Epithelial cell of prostate (primary cell): ENCODE measurements at regions not wholly inside any gene's neighbourhood (a gene's known extent, or its start where the extent isn't known, plus 50 kb on each side); places are given as distances from the start of the nearest gene placed in this dataset.

Experiments used
- DNase-seq: peaks from one replicate; pipeline ENCODE4 v3.0.0-alpha.2; 2011; ENCODE audit warnings: low read depth, low spot score
- H3K27ac ChIP-seq: fragments of 450-650 bp; 2 replicates; pipeline ENCODE4 v1.5.1; 2017; ENCODE audit warnings: mild to moderate bottlenecking

- H3K27ac ChIP-seq: no peak overlapping the region
- no peak for DNase-seq
Measured at GRCh38 chr10:89875557-89875956, 174.2 kb downstream of the KIF20B start.

GRCh38 chr10:89879121-89879520 is 177.7 kb downstream of the KIF20B start:
- no peak overlapping the region for H3K27ac ChIP-seq
- DNase-seq: no peak

GRCh38 chr10:89887406-89887805 is 186.0 kb downstream of the KIF20B start:
- DNase-seq: no peak
- no peak overlapping the region for H3K27ac ChIP-seq

GRCh38 chr10:89887830-89888229 is 186.4 kb downstream of the KIF20B start:
- no peak overlapping the region for H3K27ac ChIP-seq
- no peak for DNase-seq

GRCh38 chr10:89888321-89889070 is 187.1 kb downstream of the KIF20B start:
- H3K27ac ChIP-seq: no peak overlapping the region

GRCh38 chr10:89889606-89890005 is 188.2 kb downstream of the KIF20B start:
- H3K27ac ChIP-seq: no peak overlapping the region
- no peak for DNase-seq

More at GRCh38 chr10:89888321-89889070, 187.1 kb downstream of the KIF20B start:
- no peak for DNase-seq

- H3K27ac ChIP-seq: no peak overlapping the region
- no peak for DNase-seq
Measured at GRCh38 chr10:89891006-89891535, 189.7 kb downstream of the KIF20B start.

GRCh38 chr10:89894051-89894450 is 192.7 kb downstream of the KIF20B start:
- H3K27ac ChIP-seq: no peak overlapping the region
- no peak for DNase-seq

- no peak for DNase-seq
Measured at GRCh38 chr10:89900554-89900953, 199.2 kb downstream of the KIF20B start.

GRCh38 chr10:89901895-89902294 is 200.5 kb downstream of the KIF20B start:
- H3K27ac ChIP-seq: no peak overlapping the region

More at GRCh38 chr10:89900554-89900953, 199.2 kb downstream of the KIF20B start:
- H3K27ac ChIP-seq: no peak overlapping the region

GRCh38 chr10:89904755-89905154 is 203.4 kb downstream of the KIF20B start:
- H3K27ac ChIP-seq: peak overlapping the region; percentile 43
- peak; percentile 29 for DNase-seq

More at GRCh38 chr10:89901895-89902294, 200.5 kb downstream of the KIF20B start:
- DNase-seq: no peak

GRCh38 chr10:89909752-89910151 is 208.4 kb downstream of the KIF20B start:
- DNase-seq: no peak

GRCh38 chr10:89915021-89915420 is 213.6 kb downstream of the KIF20B start:
- H3K27ac ChIP-seq: no peak overlapping the region
- DNase-seq: no peak

More at GRCh38 chr10:89909752-89910151, 208.4 kb downstream of the KIF20B start:
- no peak overlapping the region for H3K27ac ChIP-seq

GRCh38 chr10:89915968-89916367 is 214.6 kb downstream of the KIF20B start:
- no peak for DNase-seq
- no peak overlapping the region for H3K27ac ChIP-seq

GRCh38 chr10:89916468-89917215 is 215.3 kb downstream of the KIF20B start:
- H3K27ac ChIP-seq: no peak overlapping the region
- no peak for DNase-seq

GRCh38 chr10:89921403-89921802 is 220.0 kb downstream of the KIF20B start:
- DNase-seq: peak; percentile 91
- H3K27ac ChIP-seq: peak overlapping the region; percentile 73

- no peak for DNase-seq
- peak overlapping the region; percentile 39 for H3K27ac ChIP-seq
Measured at GRCh38 chr10:89923661-89924060, 222.3 kb downstream of the KIF20B start.

GRCh38 chr10:89924261-89924660 is 222.9 kb downstream of the KIF20B start:
- H3K27ac ChIP-seq: peak overlapping the region; percentile 39
- DNase-seq: no peak

- no peak for DNase-seq
- H3K27ac ChIP-seq: no peak overlapping the region
Measured at GRCh38 chr10:89926736-89927135, 225.3 kb downstream of the KIF20B start.

GRCh38 chr10:89929282-89930026 is 228.1 kb downstream of the KIF20B start:
- no peak for DNase-seq
- no peak overlapping the region for H3K27ac ChIP-seq
